ENCODE measurements at regions not wholly inside any gene's neighbourhood (a gene's known extent, or its start where the extent isn't known, plus 50 kb on each side); places are given as distances from the start of the nearest gene placed in this dataset.

DNA sequence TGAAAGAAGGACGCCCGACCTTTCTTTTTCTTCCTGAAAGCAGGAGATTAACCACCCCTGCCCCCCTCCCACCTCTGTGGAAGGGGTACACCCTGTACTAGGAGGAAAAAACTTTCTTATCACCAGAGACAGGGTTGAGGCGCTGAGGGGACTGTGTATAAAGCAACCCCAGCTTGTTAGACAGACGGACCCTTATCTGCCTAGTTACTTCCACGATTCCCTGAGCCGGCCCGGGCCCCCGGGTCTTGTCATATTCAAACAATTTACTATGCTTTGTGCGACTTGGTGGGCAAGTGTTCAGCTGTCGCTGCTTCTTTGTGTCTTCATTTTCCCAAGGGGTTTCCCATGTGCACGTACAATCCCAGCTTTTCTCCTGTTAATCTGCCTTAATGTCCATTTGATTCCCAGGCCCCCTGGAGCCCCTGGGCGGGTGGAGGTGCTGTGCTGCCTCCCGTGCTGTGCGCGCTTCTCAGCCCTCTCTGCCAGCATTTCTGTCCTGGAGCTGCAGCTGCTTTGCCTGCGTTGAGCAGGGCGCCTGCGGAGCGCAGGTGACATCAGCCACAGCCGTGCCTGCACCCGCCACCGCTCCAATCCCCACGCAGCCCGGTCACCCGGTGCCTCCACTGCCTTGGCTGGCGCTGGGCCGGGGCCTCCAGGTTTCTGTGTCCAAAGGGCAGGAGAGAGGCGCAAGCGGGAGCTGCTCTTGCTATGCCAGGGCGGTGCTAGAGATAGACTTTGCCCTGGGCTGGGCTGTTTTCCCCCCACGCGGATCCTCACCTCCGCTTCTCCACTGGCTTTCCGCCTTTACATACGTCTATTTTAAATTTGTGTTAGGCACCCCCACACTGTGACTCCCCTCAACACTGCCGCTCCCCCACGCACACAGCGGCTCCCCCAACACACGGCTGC, 96.2 kb downstream of the TTLL2 start (continued):
- TF ChIP-seq, protein P1, sequence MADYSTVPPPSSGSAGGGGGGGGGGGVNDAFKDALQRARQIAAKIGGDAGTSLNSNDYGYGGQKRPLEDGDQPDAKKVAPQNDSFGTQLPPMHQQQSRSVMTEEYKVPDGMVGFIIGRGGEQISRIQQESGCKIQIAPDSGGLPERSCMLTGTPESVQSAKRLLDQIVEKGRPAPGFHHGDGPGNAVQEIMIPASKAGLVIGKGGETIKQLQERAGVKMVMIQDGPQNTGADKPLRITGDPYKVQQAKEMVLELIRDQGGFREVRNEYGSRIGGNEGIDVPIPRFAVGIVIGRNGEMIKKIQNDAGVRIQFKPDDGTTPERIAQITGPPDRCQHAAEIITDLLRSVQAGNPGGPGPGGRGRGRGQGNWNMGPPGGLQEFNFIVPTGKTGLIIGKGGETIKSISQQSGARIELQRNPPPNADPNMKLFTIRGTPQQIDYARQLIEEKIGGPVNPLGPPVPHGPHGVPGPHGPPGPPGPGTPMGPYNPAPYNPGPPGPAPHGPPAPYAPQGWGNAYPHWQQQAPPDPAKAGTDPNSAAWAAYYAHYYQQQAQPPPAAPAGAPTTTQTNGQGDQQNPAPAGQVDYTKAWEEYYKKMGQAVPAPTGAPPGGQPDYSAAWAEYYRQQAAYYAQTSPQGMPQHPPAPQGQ (CRISPR knock-in tag; IDR thresholded peaks at IDR 0.05; ENCODE audit: borderline replicate concordance) = no peak
- no peak for TF ChIP-seq ZNF329 (CRISPR knock-in tag; IDR thresholded peaks at IDR 0.05; ENCODE audit: low read depth)
- TF ChIP-seq PAWR (CRISPR knock-in tag; IDR thresholded peaks at IDR 0.05; ENCODE audit: borderline replicate concordance) = no peak
- TF ChIP-seq SNAI1 (CRISPR knock-in tag; IDR thresholded peaks at IDR 0.05; ENCODE audit: borderline replicate concordance) = no peak; the same call in 1 of the 2 replicates
- TF ChIP-seq ZNF296 (CRISPR knock-in tag; conservative IDR thresholded peaks at IDR 0.05) = 0 out of 2 replicates have a peak, but pooled peaks have one; percentile 29
- TF ChIP-seq PPARG (CRISPR knock-in tag; conservative IDR thresholded peaks at IDR 0.05) = peak; percentile 95
- TF ChIP-seq TBP (CRISPR knock-in tag; IDR thresholded peaks at IDR 0.05) = no peak
- no peak for TF ChIP-seq HNRNPH1 (optimal IDR thresholded peaks at IDR 0.05; ENCODE audit: low read depth, low read length)
- TF ChIP-seq NFKB2 (CRISPR knock-in tag; IDR thresholded peaks at IDR 0.05; ENCODE audit: borderline replicate concordance) = peak; percentile 45; the same call in 1 of the 2 replicates
- no peak for TF ChIP-seq MXI1 (IDR thresholded peaks at IDR 0.05; ENCODE audit: borderline replicate concordance, low read depth, low read length)
- TF ChIP-seq, protein P2, sequence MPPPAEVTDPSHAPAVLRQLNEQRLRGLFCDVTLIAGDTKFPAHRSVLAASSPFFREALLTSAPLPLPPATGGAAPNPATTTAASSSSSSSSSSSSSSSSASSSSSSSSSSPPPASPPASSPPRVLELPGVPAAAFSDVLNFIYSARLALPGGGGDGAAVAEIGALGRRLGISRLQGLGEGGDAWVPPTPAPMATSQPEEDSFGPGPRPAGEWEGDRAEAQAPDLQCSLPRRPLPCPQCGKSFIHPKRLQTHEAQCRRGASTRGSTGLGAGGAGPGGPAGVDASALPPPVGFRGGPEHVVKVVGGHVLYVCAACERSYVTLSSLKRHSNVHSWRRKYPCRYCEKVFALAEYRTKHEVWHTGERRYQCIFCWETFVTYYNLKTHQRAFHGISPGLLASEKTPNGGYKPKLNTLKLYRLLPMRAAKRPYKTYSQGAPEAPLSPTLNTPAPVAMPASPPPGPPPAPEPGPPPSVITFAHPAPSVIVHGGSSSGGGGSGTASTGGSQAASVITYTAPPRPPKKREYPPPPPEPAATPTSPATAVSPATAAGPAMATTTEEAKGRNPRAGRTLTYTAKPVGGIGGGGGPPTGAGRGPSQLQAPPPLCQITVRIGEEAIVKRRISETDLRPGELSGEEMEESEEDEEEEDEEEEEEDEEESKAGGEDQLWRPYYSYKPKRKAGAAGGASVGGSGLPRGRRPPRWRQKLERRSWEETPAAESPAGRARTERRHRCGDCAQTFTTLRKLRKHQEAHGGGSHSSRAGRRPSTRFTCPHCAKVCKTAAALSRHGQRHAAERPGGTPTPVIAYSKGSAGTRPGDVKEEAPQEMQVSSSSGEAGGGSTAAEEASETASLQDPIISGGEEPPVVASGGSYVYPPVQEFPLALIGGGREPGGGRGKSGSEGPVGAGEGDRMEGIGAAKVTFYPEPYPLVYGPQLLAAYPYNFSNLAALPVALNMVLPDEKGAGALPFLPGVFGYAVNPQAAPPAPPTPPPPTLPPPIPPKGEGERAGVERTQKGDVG (CRISPR knock-in tag; IDR thresholded peaks at IDR 0.05; ENCODE audit: borderline replicate concordance) = peak; percentile 93; the same call in 1 of the 2 replicates
- TF ChIP-seq, protein P3, sequence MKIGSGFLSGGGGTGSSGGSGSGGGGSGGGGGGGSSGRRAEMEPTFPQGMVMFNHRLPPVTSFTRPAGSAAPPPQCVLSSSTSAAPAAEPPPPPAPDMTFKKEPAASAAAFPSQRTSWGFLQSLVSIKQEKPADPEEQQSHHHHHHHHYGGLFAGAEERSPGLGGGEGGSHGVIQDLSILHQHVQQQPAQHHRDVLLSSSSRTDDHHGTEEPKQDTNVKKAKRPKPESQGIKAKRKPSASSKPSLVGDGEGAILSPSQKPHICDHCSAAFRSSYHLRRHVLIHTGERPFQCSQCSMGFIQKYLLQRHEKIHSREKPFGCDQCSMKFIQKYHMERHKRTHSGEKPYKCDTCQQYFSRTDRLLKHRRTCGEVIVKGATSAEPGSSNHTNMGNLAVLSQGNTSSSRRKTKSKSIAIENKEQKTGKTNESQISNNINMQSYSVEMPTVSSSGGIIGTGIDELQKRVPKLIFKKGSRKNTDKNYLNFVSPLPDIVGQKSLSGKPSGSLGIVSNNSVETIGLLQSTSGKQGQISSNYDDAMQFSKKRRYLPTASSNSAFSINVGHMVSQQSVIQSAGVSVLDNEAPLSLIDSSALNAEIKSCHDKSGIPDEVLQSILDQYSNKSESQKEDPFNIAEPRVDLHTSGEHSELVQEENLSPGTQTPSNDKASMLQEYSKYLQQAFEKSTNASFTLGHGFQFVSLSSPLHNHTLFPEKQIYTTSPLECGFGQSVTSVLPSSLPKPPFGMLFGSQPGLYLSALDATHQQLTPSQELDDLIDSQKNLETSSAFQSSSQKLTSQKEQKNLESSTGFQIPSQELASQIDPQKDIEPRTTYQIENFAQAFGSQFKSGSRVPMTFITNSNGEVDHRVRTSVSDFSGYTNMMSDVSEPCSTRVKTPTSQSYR (CRISPR knock-in tag; IDR thresholded peaks at IDR 0.05; ENCODE audit: borderline replicate concordance) = peak; percentile 44; the same call in 1 of the 2 replicates
- no peak for TF ChIP-seq CHD2 (IDR thresholded peaks at IDR 0.05; ENCODE audit: low read depth, low read length)
- TF ChIP-seq HCFC1 (IDR thresholded peaks at IDR 0.05; ENCODE audit: low read depth, low read length) = no peak
- TF ChIP-seq ZFY (CRISPR knock-in tag; IDR thresholded peaks at IDR 0.05) = peak; percentile 59; the same call in 1 of the 2 replicates
- TF ChIP-seq, protein P4, sequence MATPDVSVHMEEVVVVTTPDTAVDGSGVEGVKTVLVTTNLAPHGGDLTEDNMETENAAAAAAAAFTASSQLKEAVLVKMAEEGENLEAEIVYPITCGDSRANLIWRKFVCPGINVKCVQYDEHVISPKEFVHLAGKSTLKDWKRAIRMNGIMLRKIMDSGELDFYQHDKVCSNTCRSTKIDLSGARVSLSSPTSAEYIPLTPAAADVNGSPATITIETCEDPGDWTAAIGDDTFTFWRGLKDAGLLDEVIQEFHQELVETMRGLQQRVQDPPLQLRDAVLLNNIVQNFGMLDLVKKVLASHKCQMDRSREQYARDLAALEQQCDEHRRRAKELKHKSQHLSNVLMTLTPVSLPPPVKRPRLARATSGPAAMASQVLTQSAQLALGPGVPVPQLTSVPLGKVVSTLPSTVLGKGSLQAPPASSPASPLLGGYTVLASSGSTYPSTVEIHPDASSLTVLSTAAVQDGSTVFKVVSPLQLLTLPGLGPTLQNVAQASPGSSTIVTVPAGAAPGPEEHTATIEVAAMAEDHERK (CRISPR knock-in tag; IDR thresholded peaks at IDR 0.05; ENCODE audit: low read depth) = no peak
- TF ChIP-seq CAMTA2 (CRISPR knock-in tag; IDR thresholded peaks at IDR 0.05; ENCODE audit: borderline replicate concordance) = no peak
